ENCODE measurements at regions not wholly inside any gene's neighbourhood (a gene's known extent, or its start where the extent isn't known, plus 50 kb on each side); places are given as distances from the start of the nearest gene placed in this dataset.

GRCh38 chr12:92520511-92520910 is 182.3 kb upstream of the PLEKHG7 start:
- TF ChIP-seq POLR2AphosphoS5 (IDR thresholded peaks at IDR 0.05; ENCODE audit: low read depth, low read length) (no peak), POLR2A (IDR thresholded peaks at IDR 0.05; ENCODE audit: low read depth, low read length) (no peak), TAF1 (IDR thresholded peaks at IDR 0.05; ENCODE audit: borderline replicate concordance, low read depth, low read length) (no peak)
- DNase-seq (ENCODE audit: insufficient read length), result no peak
- FAIRE-seq, result no peak

GRCh38 chr12:92519284-92519683 is 183.5 kb upstream of the PLEKHG7 start:
- DNase-seq (ENCODE audit: insufficient read length), result no peak
- no peak for FAIRE-seq
- TF ChIP-seq TAF1 (IDR thresholded peaks at IDR 0.05; ENCODE audit: borderline replicate concordance, low read depth, low read length), result no peak
- TF ChIP-seq POLR2A (IDR thresholded peaks at IDR 0.05; ENCODE audit: low read depth, low read length), result no peak
- TF ChIP-seq POLR2AphosphoS5 (IDR thresholded peaks at IDR 0.05; ENCODE audit: low read depth, low read length), result no peak

- DNase-seq (ENCODE audit: insufficient read length) (no peak), FAIRE-seq (no peak)
- TF ChIP-seq POLR2AphosphoS5 (IDR thresholded peaks at IDR 0.05; ENCODE audit: low read depth, low read length), result no peak
- no peak for TF ChIP-seq TAF1 (IDR thresholded peaks at IDR 0.05; ENCODE audit: borderline replicate concordance, low read depth, low read length)
- TF ChIP-seq POLR2A (IDR thresholded peaks at IDR 0.05; ENCODE audit: low read depth, low read length), result no peak
Observed at GRCh38 chr12:92518071-92518470, 184.7 kb upstream of the PLEKHG7 start.

- TF ChIP-seq POLR2AphosphoS5 (IDR thresholded peaks at IDR 0.05; ENCODE audit: low read depth, low read length) (no peak), TAF1 (IDR thresholded peaks at IDR 0.05; ENCODE audit: borderline replicate concordance, low read depth, low read length) (no peak), POLR2A (IDR thresholded peaks at IDR 0.05; ENCODE audit: low read depth, low read length) (no peak)
- peak; percentile 30 for FAIRE-seq
- DNase-seq (ENCODE audit: insufficient read length), result no peak
Observed at GRCh38 chr12:92516277-92516600, 186.6 kb upstream of the PLEKHG7 start.

GRCh38 chr12:92513231-92513730 is 189.5 kb upstream of the PLEKHG7 start:
- TF ChIP-seq POLR2AphosphoS5 (IDR thresholded peaks at IDR 0.05; ENCODE audit: low read depth, low read length) (no peak), TAF1 (IDR thresholded peaks at IDR 0.05; ENCODE audit: borderline replicate concordance, low read depth, low read length) (no peak), POLR2A (IDR thresholded peaks at IDR 0.05; ENCODE audit: low read depth, low read length) (no peak)
- FAIRE-seq (peak; percentile 14), DNase-seq (ENCODE audit: insufficient read length) (no peak)

GRCh38 chr12:92511786-92512185 is 191.0 kb upstream of the PLEKHG7 start:
- FAIRE-seq, result peak; percentile 36
- DNase-seq (ENCODE audit: insufficient read length), result no peak
- TF ChIP-seq TAF1 (IDR thresholded peaks at IDR 0.05; ENCODE audit: borderline replicate concordance, low read depth, low read length) (no peak), POLR2AphosphoS5 (IDR thresholded peaks at IDR 0.05; ENCODE audit: low read depth, low read length) (no peak), POLR2A (IDR thresholded peaks at IDR 0.05; ENCODE audit: low read depth, low read length) (no peak)

- no peak for FAIRE-seq
- TF ChIP-seq TAF1 (IDR thresholded peaks at IDR 0.05; ENCODE audit: borderline replicate concordance, low read depth, low read length), result no peak
- TF ChIP-seq POLR2A (IDR thresholded peaks at IDR 0.05; ENCODE audit: low read depth, low read length), result no peak
- TF ChIP-seq POLR2AphosphoS5 (IDR thresholded peaks at IDR 0.05; ENCODE audit: low read depth, low read length), result no peak
- DNase-seq (ENCODE audit: insufficient read length), result no peak
Observed at GRCh38 chr12:92509156-92509738, 193.5 kb upstream of the PLEKHG7 start.

GRCh38 chr12:92506891-92507290 is 195.9 kb upstream of the PLEKHG7 start:
- FAIRE-seq (no peak), DNase-seq (ENCODE audit: insufficient read length) (no peak)
- no peak for TF ChIP-seq POLR2A (IDR thresholded peaks at IDR 0.05; ENCODE audit: low read depth, low read length)
- no peak for TF ChIP-seq POLR2AphosphoS5 (IDR thresholded peaks at IDR 0.05; ENCODE audit: low read depth, low read length)
- no peak for TF ChIP-seq TAF1 (IDR thresholded peaks at IDR 0.05; ENCODE audit: borderline replicate concordance, low read depth, low read length)

- DNase-seq (ENCODE audit: insufficient read length), result no peak
Observed at GRCh38 chr12:92506460-92506859, 196.3 kb upstream of the PLEKHG7 start.

GRCh38 chr12:92505254-92506231 is 197.2 kb upstream of the PLEKHG7 start:
- DNase-seq (ENCODE audit: insufficient read length), result no peak
- peak; percentile 30; the same call in 1 of the 2 replicates for TF ChIP-seq POLR2A (IDR thresholded peaks at IDR 0.05; ENCODE audit: low read depth, low read length)
- peak; percentile 40; the same call in 1 of the 2 replicates for TF ChIP-seq POLR2AphosphoS5 (IDR thresholded peaks at IDR 0.05; ENCODE audit: low read depth, low read length)
- no peak for TF ChIP-seq TAF1 (IDR thresholded peaks at IDR 0.05; ENCODE audit: borderline replicate concordance, low read depth, low read length)
- peak; percentile 74 for FAIRE-seq

More at GRCh38 chr12:92506460-92506859, 196.3 kb upstream of the PLEKHG7 start:
- FAIRE-seq, result peak; percentile 50
- no peak for TF ChIP-seq TAF1 (IDR thresholded peaks at IDR 0.05; ENCODE audit: borderline replicate concordance, low read depth, low read length)
- no peak for TF ChIP-seq POLR2AphosphoS5 (IDR thresholded peaks at IDR 0.05; ENCODE audit: low read depth, low read length)
- TF ChIP-seq POLR2A (IDR thresholded peaks at IDR 0.05; ENCODE audit: low read depth, low read length), result no peak

- FAIRE-seq, result peak; percentile 5
- DNase-seq (ENCODE audit: insufficient read length), result no peak
- TF ChIP-seq POLR2A (IDR thresholded peaks at IDR 0.05; ENCODE audit: low read depth, low read length), result no peak
- TF ChIP-seq TAF1 (IDR thresholded peaks at IDR 0.05; ENCODE audit: borderline replicate concordance, low read depth, low read length), result no peak
- no peak for TF ChIP-seq POLR2AphosphoS5 (IDR thresholded peaks at IDR 0.05; ENCODE audit: low read depth, low read length)
Observed at GRCh38 chr12:92504594-92504981, 198.2 kb upstream of the PLEKHG7 start.
